Lung (tissue), 11 donors: ENCODE measurements at regions not wholly inside any gene's neighbourhood (a gene's known extent, or its start where the extent isn't known, plus 50 kb on each side); places are given as distances from the start of the nearest gene placed in this dataset.

Source experiments
- ATAC-seq: fragments of 200-7000 bp; cut with Tn5 transposase; one replicate; pipeline ENCODE4 v1.9.1; 2020; ENCODE audit warnings: moderate number of reproducible peaks; ENCODE audit not compliant: insufficient read depth, low FRiP score
- DNase-seq, 3 donors: peaks; one replicate each; pipeline ENCODE4 v3.0.0-alpha.2; 2013 to 2017
- H3K27ac ChIP-seq, 2 donors: one replicate each; pipeline ENCODE4 v1.5.1; 2013; ENCODE audit warnings: mild to moderate bottlenecking in 2 of 2, moderate library complexity in 2 of 2, control low read depth in 1 of 2, inconsistent platforms in 1 of 2, low read depth in 1 of 2, low read length in 1 of 2
- H3K27me3 ChIP-seq, 3 donors: one replicate each; pipeline ENCODE4 v1.5.1; 2013; ENCODE audit warnings: low read length in 2 of 3; ENCODE audit not compliant: control insufficient read depth in 3 of 3, insufficient read depth in 3 of 3
- H3K36me3 ChIP-seq, 4 donors: one replicate each; pipeline ENCODE4 v1.5.1; 2013; ENCODE audit warnings: low read length in 4 of 4, mild to moderate bottlenecking in 1 of 4, moderate library complexity in 1 of 4; ENCODE audit not compliant: control insufficient read depth in 4 of 4, insufficient read depth in 4 of 4
- H3K4me1 ChIP-seq, 5 donors: one replicate each; pipeline ENCODE4 v1.5.1; 2013; ENCODE audit warnings: low read length in 5 of 5, mild to moderate bottlenecking in 2 of 5, moderate library complexity in 1 of 5; ENCODE audit not compliant: control insufficient read depth in 5 of 5, insufficient read depth in 5 of 5
- H3K4me3 ChIP-seq: one replicate; pipeline ENCODE4 v1.5.1; 2013; ENCODE audit warnings: mild to moderate bottlenecking, control low read depth, moderate library complexity
- H3K9ac ChIP-seq, 2 donors: one replicate each; pipeline ENCODE4 v1.5.1; 2013; ENCODE audit warnings: low read length in 2 of 2, control low read depth in 1 of 2; ENCODE audit not compliant: insufficient read depth in 1 of 2
- H3K9me3 ChIP-seq, 4 donors: one replicate each; pipeline ENCODE4 v1.5.1; 2013; ENCODE audit warnings: low read length in 3 of 4, mild to moderate bottlenecking in 1 of 4, moderate library complexity in 1 of 4; ENCODE audit not compliant: control insufficient read depth in 4 of 4, insufficient read depth in 3 of 4
- WGBS, 2 donors: extraction: QIAGEN DNeasy Blood & Tissue Kit; methylation state at CpG; one replicate each; pipeline ENCODE4 v1.1.7; 2013; 5-methylcytosine and 5-hydroxymethylcytosine counted together
- TF ChIP-seq, protein P1 (sequence below): IDR thresholded peaks from 2 replicates; pipeline ENCODE4 v1.5.1; 2012; ENCODE audit warnings: mild to moderate bottlenecking; ENCODE audit errors: control extremely low read depth, extremely low read depth
- donor health status: control.
- donor health status: control.
- donor health status: Bipolar disorder and iron deficiency.
- donor health status: healthy.
- donor health status: DM: yes; HTN: yes; CAD: no.

DNA sequence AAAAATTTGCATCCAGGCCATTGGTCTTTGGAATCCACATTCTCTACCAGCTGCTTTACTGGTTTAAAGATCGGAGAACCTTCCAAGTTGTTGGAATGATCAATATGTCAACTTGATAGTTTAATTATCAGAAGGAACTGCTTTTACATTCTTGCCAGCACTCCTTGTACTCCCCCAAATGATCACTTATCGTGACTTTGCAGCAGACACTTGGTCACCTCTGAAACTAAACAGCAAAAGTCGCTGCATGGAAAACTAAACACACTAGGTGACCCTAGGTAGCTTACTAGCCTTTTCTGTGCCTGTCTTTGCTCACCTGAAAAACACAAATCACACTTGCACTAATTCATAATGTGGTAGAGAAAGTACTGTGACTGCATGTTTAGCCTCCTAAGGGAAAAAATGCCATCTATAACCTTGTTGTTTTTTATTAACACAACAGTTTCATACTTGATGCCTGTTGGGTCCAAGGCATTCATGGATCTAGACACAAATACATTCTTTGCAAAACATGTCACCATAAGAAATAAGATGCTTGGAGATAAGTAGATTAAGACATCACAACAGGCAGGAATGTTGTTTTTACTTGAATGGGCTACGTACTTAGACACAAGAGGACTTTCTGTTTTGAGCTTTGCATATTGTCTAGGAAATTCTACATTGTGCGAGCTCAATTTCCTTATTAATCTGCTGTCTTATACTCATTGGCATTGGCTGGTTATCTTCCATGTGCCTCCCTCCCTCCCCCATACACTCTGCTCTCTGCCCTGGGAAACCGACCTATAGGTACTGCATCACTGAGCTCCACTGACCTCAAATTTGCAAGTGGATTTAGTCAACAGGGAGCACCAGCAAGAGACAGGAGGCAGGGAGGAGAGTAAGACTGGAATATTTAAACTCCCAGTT lies 219.1 kb upstream of the STK17B start:
- Histone ChIP-seq H3K27ac (no peak overlapping the region), H3K9me3 (no peaks in the 10 kb centered on the region), H3K27me3 (no peaks in the 10 kb centered on the region), H3K36me3 (no peaks in the 10 kb centered on the region), H3K4me1 (peaks cover 0 to 3% (median 0%) of the 10 kb centered on the region in 5 donors), H3K4me3 (no peak overlapping the region), H3K9ac (no peak overlapping the region)
- 85 to 86% methylated on average over 6 of the region's 6 CpGs for WGBS, 2 donors
- TF ChIP-seq, protein P1, sequence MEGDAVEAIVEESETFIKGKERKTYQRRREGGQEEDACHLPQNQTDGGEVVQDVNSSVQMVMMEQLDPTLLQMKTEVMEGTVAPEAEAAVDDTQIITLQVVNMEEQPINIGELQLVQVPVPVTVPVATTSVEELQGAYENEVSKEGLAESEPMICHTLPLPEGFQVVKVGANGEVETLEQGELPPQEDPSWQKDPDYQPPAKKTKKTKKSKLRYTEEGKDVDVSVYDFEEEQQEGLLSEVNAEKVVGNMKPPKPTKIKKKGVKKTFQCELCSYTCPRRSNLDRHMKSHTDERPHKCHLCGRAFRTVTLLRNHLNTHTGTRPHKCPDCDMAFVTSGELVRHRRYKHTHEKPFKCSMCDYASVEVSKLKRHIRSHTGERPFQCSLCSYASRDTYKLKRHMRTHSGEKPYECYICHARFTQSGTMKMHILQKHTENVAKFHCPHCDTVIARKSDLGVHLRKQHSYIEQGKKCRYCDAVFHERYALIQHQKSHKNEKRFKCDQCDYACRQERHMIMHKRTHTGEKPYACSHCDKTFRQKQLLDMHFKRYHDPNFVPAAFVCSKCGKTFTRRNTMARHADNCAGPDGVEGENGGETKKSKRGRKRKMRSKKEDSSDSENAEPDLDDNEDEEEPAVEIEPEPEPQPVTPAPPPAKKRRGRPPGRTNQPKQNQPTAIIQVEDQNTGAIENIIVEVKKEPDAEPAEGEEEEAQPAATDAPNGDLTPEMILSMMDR, result no peak
- DNase-seq, result no peak
- ATAC-seq, result no peak

DNA sequence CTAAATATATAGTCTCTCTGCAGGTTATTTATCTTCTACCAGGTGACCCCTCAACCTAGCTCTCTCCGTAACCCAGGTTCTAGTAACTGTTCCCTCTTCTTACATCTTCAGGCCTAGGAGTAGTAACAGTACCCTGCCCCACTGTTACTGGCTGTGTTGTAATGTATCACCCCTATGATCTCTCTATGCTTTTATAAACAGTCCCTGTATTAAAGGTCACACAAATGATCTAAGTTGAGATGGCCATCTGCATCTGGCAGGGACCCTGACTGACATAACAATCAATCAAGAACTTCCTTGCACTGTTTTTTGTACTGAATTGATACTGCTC lies 219.7 kb upstream of the STK17B start:
- DNase-seq (no peak), ATAC-seq (no peak)
- no peak overlapping the region for H3K27ac ChIP-seq
- WGBS, 2 donors, result 82 to 95% methylated on average over 1 of the region's 1 CpG
- peaks cover 0 to 3% (median 0%) of the 10 kb centered on the region in 5 donors for H3K4me1 ChIP-seq
- TF ChIP-seq, protein P1, result no peak
- no peaks in the 10 kb centered on the region for H3K9me3 ChIP-seq
- H3K4me3 ChIP-seq, result no peak overlapping the region
- H3K9ac ChIP-seq, result no peak overlapping the region
- no peaks in the 10 kb centered on the region for H3K27me3 ChIP-seq
- no peaks in the 10 kb centered on the region for H3K36me3 ChIP-seq

DNA sequence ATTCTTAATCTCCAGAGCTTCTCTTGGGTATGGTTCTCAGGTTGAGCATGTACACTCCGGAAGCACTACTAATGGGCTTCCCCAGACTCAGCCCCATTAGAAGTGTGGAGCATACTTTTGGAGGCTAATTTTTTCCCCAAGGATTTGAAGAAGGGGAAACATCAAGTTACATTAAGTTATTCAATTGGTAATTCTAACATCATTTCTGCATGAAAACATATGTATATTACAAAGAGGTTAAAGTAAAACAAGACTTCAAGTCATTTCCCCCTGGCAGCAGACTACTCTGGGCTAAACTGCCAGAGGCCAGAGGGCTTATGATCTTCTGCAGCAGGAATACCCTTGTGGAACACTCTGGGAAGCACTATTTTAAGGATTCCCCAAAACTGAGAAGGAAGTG lies 227.7 kb upstream of the STK17B start:
- Histone ChIP-seq H3K9me3 (no peaks in the 10 kb centered on the region), H3K4me1 (peaks cover 0 to 23% (median 12%) of the 10 kb centered on the region in 5 donors), H3K4me3 (no peak overlapping the region), H3K27me3 (no peaks in the 10 kb centered on the region), H3K9ac (no peak overlapping the region), H3K36me3 (no peaks in the 10 kb centered on the region), H3K27ac (no peak overlapping the region)
- TF ChIP-seq, protein P1, result no peak
- DNase-seq (no peak), ATAC-seq (no peak)
- 99 to 100% methylated on average over 1 of the region's 1 CpG for WGBS, 2 donors
